BLaER1 treated with 17β-estradiol and CSF1 and Interleukin-3, amounts not matched to agents 10 nM and 100 nM (cell line): ENCODE measurements at regions not wholly inside any gene's neighbourhood (a gene's known extent, or its start where the extent isn't known, plus 50 kb on each side); places are given as distances from the start of the nearest gene placed in this dataset.
"Not testable (repeated sequence)": the region's sequence is repeated elsewhere in the genome, so short reads cannot be mapped to it uniquely, and the experiment has no call there.

Experiments
- H3K27ac ChIP-seq, 11 experiments: shearing (Covaris generic); formaldehyde crosslinking; 2 replicates each; pipeline ENCODE4 v1.8.1; 2022
- H3K27me3 ChIP-seq, 11 experiments: shearing (Covaris generic); formaldehyde crosslinking; 2 replicates each; pipeline ENCODE4 v1.8.1; 2022
- H3K36me3 ChIP-seq, 11 experiments: shearing (Covaris generic); formaldehyde crosslinking; 2 replicates each; pipeline ENCODE4 v1.8.1; 2022
- H3K4me1 ChIP-seq, 10 experiments: shearing (Covaris generic); formaldehyde crosslinking; 2 replicates each; pipeline ENCODE4 v1.8.1; 2022
- H3K4me2 ChIP-seq, 11 experiments: shearing (Covaris generic); formaldehyde crosslinking; 2 replicates each; pipeline ENCODE4 v1.8.1; 2022
- H3K4me3 ChIP-seq, 10 experiments: shearing (Covaris generic); formaldehyde crosslinking; 2 replicates each; pipeline ENCODE4 v1.8.1; 2022
- H3K9ac ChIP-seq, 11 experiments: shearing (Covaris generic); formaldehyde crosslinking; 2 replicates each; pipeline ENCODE4 v1.8.1; 2022
- H3K9me3 ChIP-seq, 11 experiments: shearing (Covaris generic); formaldehyde crosslinking; replicated peaks in 1 of 11; 2 replicates each; pipeline ENCODE4 v1.8.1; 2022
- H4K20me1 ChIP-seq, 11 experiments: shearing (Covaris generic); formaldehyde crosslinking; 2 replicates each; pipeline ENCODE4 v1.8.1; 2022
- Cebpa-rat ChIP-seq, 11 experiments: shearing (Covaris generic); IDR thresholded peaks; 2 replicates each; pipeline ENCODE4 v1.8.1; 2022

DNA sequence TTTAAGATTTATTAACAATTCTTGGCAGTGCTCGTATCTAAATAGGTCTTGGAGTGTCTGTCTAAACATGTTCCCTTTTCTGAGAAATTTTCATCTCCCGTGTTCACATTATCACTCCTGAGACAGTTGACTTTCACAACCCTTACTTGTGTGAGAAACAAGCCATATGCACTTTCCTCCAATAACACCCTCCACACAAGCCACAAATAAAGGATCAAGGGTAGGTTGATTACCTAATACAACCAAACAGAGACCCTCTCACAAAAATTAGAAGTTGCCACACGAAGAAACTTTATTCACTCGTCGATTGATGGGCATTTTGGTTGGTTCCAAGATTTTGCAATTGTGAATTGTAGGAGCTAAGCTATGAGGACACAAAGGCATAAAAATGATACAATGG is 763.9 kb downstream of the TRAM1L1 start:
- Histone ChIP-seq H3K36me3 (no peaks in the 10 kb centered on the region), H3K4me1 (no peaks in the 10 kb centered on the region), H3K9me3 (no peaks in the 10 kb centered on the region), H3K27ac (no peak overlapping the region), H3K9ac (no peak overlapping the region), H3K4me2 (no peak overlapping the region), H3K27me3 (no peaks in the 10 kb centered on the region), H4K20me1 (no peaks in the 10 kb centered on the region), H3K4me3 (no peak overlapping the region)
- TF ChIP-seq Cebpa-rat (IDR thresholded peaks at IDR 0.05), result no peak

DNA sequence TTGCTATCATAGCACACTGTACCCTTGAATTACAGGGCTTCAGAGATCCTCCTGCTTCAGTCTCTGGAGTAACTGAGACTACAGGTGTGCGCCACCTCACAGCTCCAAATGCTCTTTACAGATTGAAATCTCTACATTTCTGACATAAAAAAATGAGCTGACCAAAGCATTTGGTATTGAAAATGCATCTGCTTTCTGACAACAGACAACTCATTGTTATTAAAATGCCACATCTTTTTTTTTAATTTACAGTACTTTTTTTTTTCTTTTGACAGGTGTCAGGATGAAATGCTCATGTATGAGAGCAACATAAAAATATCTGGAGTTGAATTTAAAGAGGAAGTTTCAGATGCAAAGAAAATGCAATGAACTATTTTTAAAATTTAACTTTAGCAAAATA is 764.5 kb downstream of the TRAM1L1 start:
- H4K20me1 ChIP-seq, result no peaks in the 10 kb centered on the region
- no peak overlapping the region for H3K4me3 ChIP-seq
- no peaks in the 10 kb centered on the region for H3K4me1 ChIP-seq
- H3K9me3 ChIP-seq, result no peaks in the 10 kb centered on the region
- H3K36me3 ChIP-seq, result no peaks in the 10 kb centered on the region
- no peak overlapping the region for H3K4me2 ChIP-seq
- no peak overlapping the region for H3K9ac ChIP-seq
- H3K27ac ChIP-seq, result no peak overlapping the region
- no peak for TF ChIP-seq Cebpa-rat (IDR thresholded peaks at IDR 0.05)
- no peaks in the 10 kb centered on the region for H3K27me3 ChIP-seq

DNA sequence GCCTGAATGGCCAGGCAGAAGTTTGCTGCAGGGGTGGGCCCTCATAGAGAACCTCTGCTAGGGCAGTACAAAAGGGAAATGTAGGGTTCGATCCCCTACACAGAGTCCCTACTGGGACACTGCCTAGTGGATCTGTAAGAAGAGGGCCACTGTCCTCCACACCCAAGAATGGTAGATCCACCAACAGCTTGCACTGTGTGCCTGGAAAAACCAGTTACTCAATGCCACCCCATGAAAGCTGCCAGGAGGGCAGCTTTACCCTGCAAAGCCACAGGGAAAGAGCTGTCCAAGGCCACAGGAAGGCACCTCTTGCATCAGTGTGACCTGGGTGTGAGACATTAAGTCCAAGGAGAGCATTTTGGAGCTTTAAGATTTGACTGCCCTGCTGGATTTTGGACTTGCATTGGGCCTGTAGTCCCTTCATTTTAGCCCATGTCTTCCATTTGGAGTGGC is 781.6 kb downstream of the TRAM1L1 start:
- H3K4me1 ChIP-seq, result no peaks in the 10 kb centered on the region
- no peak for TF ChIP-seq Cebpa-rat (IDR thresholded peaks at IDR 0.05)
- no peaks in the 10 kb centered on the region for H3K36me3 ChIP-seq
- H3K9me3 ChIP-seq, result no peaks in the 10 kb centered on the region
- no peaks in the 10 kb centered on the region for H4K20me1 ChIP-seq
- H3K4me3 ChIP-seq, result no peak overlapping the region
- H3K27ac ChIP-seq, result no peak overlapping the region
- H3K9ac ChIP-seq, result no peak overlapping the region
- H3K4me2 ChIP-seq, result no peak overlapping the region
- H3K27me3 ChIP-seq, result no peaks in the 10 kb centered on the region

DNA sequence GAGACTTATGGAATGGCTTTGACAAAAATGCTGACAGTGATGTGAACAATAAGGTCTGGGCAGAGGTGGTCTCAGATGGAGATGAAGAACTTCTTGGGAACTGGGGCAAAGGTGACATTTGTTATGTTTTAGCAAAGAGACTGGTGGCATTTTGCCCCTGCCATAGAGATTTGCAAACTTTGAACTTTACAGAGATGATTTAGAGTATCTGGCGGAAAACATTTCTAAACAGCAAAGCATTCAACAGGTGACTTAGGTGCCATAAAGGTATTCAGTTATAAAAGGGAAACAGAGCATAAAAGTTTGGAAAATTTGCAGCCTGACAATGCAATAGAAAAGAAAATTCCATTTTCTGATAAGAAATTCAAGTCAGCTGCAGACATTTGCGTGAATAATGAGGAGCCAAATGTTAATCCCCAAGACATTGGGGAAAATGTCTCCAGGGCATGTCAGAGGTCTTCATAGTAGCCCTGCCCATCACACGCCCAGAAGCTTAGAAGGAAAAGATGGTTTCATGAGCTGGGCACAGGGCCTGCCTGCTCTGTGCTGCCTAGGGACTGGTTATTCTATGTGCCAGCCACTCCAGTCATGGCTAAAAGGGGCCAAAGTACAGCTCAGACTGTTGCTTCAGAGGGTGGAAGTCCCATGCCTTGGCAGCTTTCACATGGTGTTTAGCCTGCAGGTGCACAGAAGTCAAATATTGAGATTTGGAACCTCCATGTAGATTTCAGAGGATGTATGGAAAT is 782.2 kb downstream of the TRAM1L1 start:
- no peak overlapping the region for H3K9ac ChIP-seq
- no peaks in the 10 kb centered on the region for H3K36me3 ChIP-seq
- no peak for TF ChIP-seq Cebpa-rat (IDR thresholded peaks at IDR 0.05)
- no peak overlapping the region for H3K4me3 ChIP-seq
- H3K27ac ChIP-seq, result no peak overlapping the region
- no peaks in the 10 kb centered on the region for H3K27me3 ChIP-seq
- no peak overlapping the region for H3K4me2 ChIP-seq
- no peaks in the 10 kb centered on the region for H3K4me1 ChIP-seq
- H4K20me1 ChIP-seq, result no peaks in the 10 kb centered on the region
- no peaks in the 10 kb centered on the region for H3K9me3 ChIP-seq

DNA sequence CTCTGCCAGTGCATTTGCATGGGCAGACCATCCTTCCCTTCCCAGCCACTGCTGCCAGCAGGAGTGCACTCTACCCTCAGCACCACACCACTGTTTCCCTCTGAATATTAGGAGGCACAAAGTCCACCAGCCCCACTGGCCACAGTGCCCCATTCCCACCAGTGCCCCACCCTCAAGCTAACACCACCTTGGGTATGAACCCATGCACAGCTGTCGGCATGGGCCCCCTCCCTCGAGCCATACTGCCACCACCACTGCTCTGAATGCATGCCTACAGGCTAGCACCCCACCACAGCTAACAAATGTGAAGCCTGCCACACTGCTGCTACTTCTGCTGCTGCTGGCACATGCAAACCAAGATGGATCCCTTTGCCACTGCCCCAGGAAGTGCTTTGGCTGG is 810.4 kb downstream of the TRAM1L1 start:
- H3K4me3 ChIP-seq, result no peak overlapping the region

DNA sequence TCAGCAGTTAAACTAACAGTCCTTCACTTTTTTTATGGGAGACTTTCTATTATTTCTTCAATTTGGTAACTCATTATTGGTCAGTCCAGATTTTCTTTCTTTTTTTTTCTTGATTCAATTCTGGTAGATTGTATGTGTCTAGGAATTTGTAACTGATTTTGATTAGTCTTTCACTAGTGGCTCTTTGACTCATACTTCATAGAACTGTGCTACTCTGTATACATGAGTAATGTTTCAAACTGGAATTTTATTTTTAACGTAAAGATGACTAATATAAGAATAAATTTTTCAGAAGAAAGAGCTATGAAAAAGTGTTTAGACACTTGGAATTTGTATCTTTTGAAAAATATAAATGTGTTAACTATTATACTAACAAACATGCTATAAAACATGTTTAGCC is 813.0 kb downstream of the TRAM1L1 start:
- H3K4me3 ChIP-seq, result no peak overlapping the region
- peaks cover 0 to 25% (median 18%) of the 10 kb centered on the region in 11 experiments; a peak in 17 of 22 replicates for H3K9me3 ChIP-seq
- H3K4me1 ChIP-seq, result no peaks in the 10 kb centered on the region
- H3K27ac ChIP-seq, result no peak overlapping the region
- H4K20me1 ChIP-seq, result no peaks in the 10 kb centered on the region
- no peak overlapping the region for H3K4me2 ChIP-seq
- TF ChIP-seq Cebpa-rat (IDR thresholded peaks at IDR 0.05), result no peak
- H3K27me3 ChIP-seq, result no peaks in the 10 kb centered on the region
- H3K36me3 ChIP-seq, result no peaks in the 10 kb centered on the region
- no peak overlapping the region for H3K9ac ChIP-seq

More for the DNA sequence above, 810.4 kb downstream of the TRAM1L1 start:
- Histone ChIP-seq H3K4me1 (no peaks in the 10 kb centered on the region), H3K4me2 (no peak overlapping the region), H3K27me3 (no peaks in the 10 kb centered on the region), H3K9ac (no peak overlapping the region), H4K20me1 (no peaks in the 10 kb centered on the region), H3K27ac (no peak overlapping the region), H3K9me3 (peaks cover 0 to 25% (median 18%) of the 10 kb centered on the region in 11 experiments; a peak in 17 of 22 replicates), H3K36me3 (no peaks in the 10 kb centered on the region)
- TF ChIP-seq Cebpa-rat (IDR thresholded peaks at IDR 0.05), result no peak

DNA sequence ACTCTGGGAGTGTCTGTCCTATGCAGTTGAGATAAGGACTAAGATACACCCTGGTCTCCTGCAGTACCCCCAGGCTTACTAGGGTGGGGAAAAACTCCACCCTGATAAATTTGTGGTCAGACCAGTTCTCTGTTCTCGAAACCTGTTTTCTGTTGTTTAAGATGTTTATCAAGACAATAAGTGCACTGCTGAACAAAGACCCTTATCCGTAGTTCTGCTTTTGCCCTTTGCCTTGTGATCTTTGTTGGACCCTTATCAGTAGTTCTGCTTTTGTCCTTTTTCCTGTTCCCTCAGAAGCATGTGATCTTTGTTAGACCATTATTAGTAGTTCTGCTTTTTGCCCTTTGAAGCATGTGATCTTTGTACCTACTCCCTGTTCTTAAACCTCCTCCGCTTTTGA is 824.4 kb downstream of the TRAM1L1 start:
- H3K9me3 ChIP-seq, result peaks cover 22 to 43% (median 29%) of the 10 kb centered on the region in 11 experiments
- not testable (repeated sequence) for H4K20me1 ChIP-seq, H3K36me3 ChIP-seq, H3K4me2 ChIP-seq, H3K9ac ChIP-seq, H3K27me3 ChIP-seq, H3K4me3 ChIP-seq, H3K4me1 ChIP-seq
- peak overlapping the region in 2 of 11 experiments; percentile 1 to 33; a peak in 1 of 22 replicates for H3K27ac ChIP-seq

DNA sequence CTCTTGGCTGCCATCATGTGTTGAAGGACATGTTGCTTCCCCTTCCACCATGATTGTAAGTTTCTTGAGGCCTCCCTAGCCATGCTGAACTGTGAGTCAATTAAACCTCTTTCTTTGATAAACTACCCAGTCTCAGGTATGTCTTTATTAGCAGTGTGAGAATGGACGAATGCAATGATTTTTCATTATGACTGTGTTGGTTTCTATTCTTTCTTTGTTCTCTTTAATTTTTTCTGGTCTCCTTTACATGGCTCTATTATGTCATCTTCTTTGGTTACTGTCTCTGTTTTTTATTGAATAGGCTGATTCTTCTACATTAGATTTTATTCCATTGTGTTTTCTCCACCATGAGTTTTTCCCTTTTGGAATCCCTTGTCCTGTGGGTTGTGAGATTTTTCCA is 840.6 kb downstream of the TRAM1L1 start:
- Histone ChIP-seq H3K9ac (no peak overlapping the region), H3K36me3 (no peaks in the 10 kb centered on the region), H3K9me3 (no peaks in the 10 kb centered on the region), H3K27ac (no peak overlapping the region), H3K4me2 (no peak overlapping the region), H3K4me3 (no peak overlapping the region), H4K20me1 (no peaks in the 10 kb centered on the region), H3K4me1 (no peaks in the 10 kb centered on the region), H3K27me3 (no peaks in the 10 kb centered on the region)
- TF ChIP-seq Cebpa-rat (IDR thresholded peaks at IDR 0.05), result no peak

DNA sequence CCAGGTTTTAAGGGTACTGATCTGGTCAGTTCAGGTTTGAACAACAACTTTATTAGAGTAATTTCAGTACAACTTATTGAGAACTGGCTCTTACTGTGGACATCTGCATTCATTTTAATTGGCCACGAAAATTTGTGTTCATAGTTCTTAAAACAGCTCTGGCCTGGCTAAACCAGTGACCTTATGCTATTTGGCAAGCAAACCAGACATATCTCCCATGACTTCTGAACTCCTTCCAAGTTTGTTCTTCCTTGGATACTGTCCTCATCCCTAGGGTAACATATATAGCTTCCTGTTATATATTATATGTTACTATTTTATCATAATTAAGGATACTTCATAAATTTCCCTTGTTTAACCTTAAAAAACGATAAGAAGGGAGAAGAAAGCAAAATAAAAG is 841.9 kb downstream of the TRAM1L1 start:
- Histone ChIP-seq H3K4me3 (no peak overlapping the region), H3K27ac (no peak overlapping the region), H3K27me3 (no peaks in the 10 kb centered on the region), H3K4me2 (no peak overlapping the region), H3K4me1 (no peaks in the 10 kb centered on the region), H3K9ac (no peak overlapping the region), H3K36me3 (no peaks in the 10 kb centered on the region), H3K9me3 (no peaks in the 10 kb centered on the region), H4K20me1 (no peaks in the 10 kb centered on the region)
- no peak for TF ChIP-seq Cebpa-rat (IDR thresholded peaks at IDR 0.05)

DNA sequence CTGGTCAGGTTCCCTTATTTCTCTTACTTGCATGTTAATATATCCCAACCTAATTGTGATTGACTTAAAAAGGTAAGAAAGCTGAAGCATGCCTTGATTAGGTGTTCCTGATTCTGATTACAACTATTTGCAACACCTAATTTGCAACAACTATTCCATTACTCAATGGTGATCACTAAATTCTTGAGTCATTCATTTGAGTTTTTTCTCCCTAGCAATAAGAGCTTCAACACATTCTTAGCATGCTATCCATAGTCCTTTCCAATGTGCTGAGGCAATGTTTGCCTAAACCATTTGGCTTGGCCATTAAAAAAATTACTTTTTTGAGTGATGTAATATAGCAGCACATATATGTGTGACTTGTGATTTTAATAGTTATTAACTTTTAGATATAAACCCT is 851.4 kb downstream of the TRAM1L1 start:
- H3K9me3 ChIP-seq, result no peaks in the 10 kb centered on the region
- no peak overlapping the region for H3K4me3 ChIP-seq
- no peaks in the 10 kb centered on the region for H3K27me3 ChIP-seq
- no peak for TF ChIP-seq Cebpa-rat (IDR thresholded peaks at IDR 0.05)
- no peaks in the 10 kb centered on the region for H3K36me3 ChIP-seq
- H3K27ac ChIP-seq, result no peak overlapping the region
- H3K9ac ChIP-seq, result no peak overlapping the region
- H4K20me1 ChIP-seq, result no peaks in the 10 kb centered on the region
- no peaks in the 10 kb centered on the region for H3K4me1 ChIP-seq
- H3K4me2 ChIP-seq, result no peak overlapping the region

DNA sequence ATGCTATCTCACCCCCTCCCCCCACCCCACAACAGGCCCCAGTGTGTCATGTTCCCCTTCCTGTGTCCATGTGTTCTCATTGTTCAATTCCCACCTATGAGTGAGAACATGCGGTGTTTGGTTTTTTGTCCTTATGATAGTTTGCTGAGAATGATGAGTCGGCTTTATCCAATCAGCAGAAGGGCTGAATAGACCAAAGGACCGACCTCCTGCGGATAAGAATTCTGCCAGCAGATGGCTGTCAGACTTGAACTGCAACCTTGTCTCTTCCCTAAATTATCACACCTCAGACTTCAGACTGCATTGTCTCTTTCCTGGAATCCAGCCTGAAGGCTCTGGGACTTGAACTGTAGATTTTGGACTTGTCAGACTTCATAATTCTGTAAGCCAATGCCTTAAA is 853.4 kb downstream of the TRAM1L1 start:
- H3K4me2 ChIP-seq, H3K36me3 ChIP-seq, H3K4me3 ChIP-seq, H3K9ac ChIP-seq, H3K4me1 ChIP-seq, H3K27me3 ChIP-seq, H3K27ac ChIP-seq, H3K9me3 ChIP-seq, H4K20me1 ChIP-seq: not testable (repeated sequence)
